Ishikawa (cell line): ENCODE measurements at regions not wholly inside any gene's neighbourhood (a gene's known extent, or its start where the extent isn't known, plus 50 kb on each side); places are given as distances from the start of the nearest gene placed in this dataset.

Experiments used
- EP300 ChIP-seq: IDR thresholded peaks from 2 replicates; pipeline ENCODE4 v1.6.1; 2012; ENCODE audit warnings: borderline replicate concordance
- MAX ChIP-seq: IDR thresholded peaks from 2 replicates; pipeline ENCODE4 v1.6.1; 2012
- REST ChIP-seq: IDR thresholded peaks from 2 replicates; pipeline ENCODE4 v1.6.1; 2012; ENCODE audit warnings: low read depth, mild to moderate bottlenecking
- TAF1 ChIP-seq: IDR thresholded peaks from 2 replicates; pipeline ENCODE4 v1.6.1; 2012; ENCODE audit warnings: low read depth, mild to moderate bottlenecking
- TEAD4 ChIP-seq: IDR thresholded peaks from 2 replicates; pipeline ENCODE4 v1.6.1; 2012
- YY1 ChIP-seq: IDR thresholded peaks from 2 replicates; pipeline ENCODE4 v1.6.1; 2012; ENCODE audit warnings: low read depth
- ZBTB7A ChIP-seq: IDR thresholded peaks from 2 replicates; pipeline ENCODE4 v1.6.1; 2012; ENCODE audit warnings: low read depth

- TF ChIP-seq EP300 (no peak), TEAD4 (no peak), REST (no peak), TAF1 (no peak), YY1 (no peak), ZBTB7A (no peak), MAX (no peak)
Observed at GRCh38 chr2:191625016-191625415, 52.9 kb upstream of the NABP1 start.
